GM21381 (cell line): ENCODE measurements at regions not wholly inside any gene's neighbourhood (a gene's known extent, or its start where the extent isn't known, plus 50 kb on each side); places are given as distances from the start of the nearest gene placed in this dataset.
"Not testable (repeated sequence)": the region's sequence is repeated elsewhere in the genome, so short reads cannot be mapped to it uniquely, and the experiment has no call there.

Experiments
- ATAC-seq: cut with Tn5 transposase; IDR thresholded peaks from one replicate; pipeline ENCODE4 v1.9.1; 2021; ENCODE audit warnings: mild to moderate bottlenecking, moderate library complexity; ENCODE audit not compliant: unreplicated experiment

DNA sequence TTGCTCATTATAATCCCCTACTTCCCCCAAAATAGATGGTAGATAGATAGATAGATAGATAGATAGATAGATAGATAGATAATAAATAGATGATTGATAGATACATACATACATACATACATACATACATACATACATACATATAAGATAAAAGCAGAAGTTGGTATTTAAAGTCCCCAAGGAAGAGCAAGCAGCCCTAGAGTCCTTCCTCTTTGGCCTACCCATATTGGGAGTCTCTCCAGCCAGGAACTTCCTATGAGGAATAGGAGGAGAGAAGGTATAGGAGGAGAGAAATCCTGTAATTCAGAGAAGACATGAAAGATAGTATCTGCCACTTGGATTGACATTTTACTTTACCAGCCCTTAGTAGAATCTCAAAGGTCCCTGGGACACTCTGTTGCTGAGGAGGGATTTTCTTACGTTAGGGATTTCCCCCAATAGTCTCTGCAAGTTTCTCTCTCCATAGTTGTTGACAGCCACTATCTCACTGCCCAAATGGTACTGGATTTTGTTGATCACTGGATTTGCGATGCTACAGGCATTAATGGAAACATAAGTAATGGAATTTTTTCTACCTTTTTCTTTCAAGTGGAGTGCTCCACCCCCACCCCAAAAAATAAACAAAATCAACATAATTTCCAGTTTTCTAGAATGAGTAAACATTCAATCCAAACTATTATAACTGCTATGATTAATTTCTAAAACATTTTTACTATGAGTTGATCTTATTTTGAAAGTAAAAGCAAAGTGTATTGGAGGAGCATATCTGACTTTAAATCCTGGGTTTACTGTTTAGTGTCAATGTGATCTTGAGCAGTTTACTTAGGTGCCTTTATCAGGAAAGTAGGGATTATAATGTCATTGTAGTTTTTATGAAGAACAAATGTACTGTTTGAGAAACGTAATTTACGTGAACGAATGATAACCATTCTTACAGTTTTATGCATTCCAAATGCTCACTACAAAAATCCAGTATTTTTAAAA is 93.2 kb upstream of the TNFSF4 start:
- ATAC-seq: no peak

DNA sequence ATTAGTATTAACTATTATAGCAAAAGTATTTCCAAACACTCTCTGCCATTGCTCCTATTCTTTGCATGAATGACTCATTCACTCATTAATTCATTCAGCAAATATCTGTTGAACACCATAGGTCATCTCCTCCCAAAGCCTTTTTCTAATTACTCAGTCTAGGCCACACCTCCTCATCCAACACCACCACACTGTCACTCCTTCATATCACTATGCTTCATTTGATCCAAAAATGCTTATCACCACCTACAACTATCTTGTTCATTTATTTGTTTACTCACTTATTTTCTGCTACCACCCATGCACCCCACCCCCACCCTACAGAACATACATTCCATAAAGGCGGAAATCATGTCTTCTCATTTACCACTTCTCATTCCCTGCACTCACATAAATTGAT is 94.4 kb upstream of the TNFSF4 start:
- no peak for ATAC-seq

DNA sequence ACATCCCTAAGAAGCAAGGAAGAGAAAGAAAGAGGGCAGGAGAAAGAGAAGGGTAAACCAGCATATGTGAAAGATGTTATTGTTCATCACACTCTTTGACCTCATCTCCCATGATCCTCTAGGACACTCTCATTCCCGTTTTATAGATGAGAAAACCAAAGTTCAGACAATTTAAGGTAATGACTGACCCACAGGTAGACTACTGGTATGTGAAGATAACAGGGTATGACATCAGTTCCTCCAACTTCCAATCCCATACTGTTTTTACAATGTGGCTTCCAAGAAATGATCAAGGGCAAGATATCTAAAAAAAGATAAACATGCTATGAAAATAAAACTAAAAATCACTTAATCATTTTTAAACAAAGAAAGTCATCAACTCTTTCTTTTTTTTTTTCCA is 95.2 kb upstream of the TNFSF4 start:
- ATAC-seq: no peak

- ATAC-seq: no peak
Observed at GRCh38 chr1:173302890-173303829, 96.0 kb upstream of the TNFSF4 start.

- ATAC-seq: no peak
Observed at GRCh38 chr1:173303984-173304383, 96.9 kb upstream of the TNFSF4 start.

DNA sequence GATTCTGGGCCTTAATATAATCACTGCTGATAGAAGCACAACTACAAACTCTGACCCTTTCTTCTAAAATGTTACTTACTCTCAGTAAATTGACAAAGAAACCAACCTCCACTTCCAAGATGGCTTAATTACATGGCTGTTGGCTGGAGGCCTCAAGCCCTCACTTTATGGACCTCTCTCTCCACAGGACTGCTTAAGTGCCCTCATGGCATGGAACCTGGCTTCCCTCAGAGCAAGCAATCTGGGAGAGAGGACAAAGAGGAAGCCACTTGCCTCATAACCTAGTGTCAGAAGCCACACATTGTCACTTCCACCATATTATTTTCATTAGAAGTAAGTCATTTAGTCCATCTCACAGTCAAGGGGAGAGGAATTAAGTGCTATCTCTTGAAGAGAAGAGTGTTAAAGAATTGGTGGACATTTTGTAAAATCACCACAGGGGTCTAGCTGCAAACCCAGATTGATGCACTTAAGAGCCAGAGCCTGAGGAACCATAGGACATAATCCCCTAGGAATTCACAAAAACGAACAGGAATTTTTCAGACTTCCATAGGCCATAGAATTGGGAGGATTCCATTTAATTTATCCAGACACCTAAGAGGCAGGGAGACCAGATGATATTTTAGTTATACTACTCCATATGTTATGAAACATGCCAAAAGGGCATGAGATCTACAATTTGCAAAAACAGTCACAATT is 97.5 kb upstream of the TNFSF4 start:
- ATAC-seq: no peak

DNA sequence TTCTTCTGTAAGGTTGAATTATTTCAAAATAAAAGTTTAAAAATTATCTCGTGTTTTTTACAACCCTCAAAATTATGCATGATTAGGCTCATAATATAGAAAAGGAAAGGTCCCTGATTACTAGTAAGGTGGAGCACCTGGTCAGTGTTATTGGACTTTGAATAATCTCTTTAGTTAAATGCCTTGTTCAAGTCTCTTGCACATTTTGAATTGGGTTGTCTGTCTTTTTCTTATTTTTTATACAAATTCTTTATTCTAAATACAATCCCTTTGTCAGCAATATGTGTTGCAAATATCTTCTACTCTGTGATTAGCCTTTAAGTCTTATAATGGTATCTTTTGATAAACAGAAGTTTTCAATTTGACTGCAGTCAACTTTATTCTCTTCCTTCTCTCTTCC is 100.7 kb upstream of the TNFSF4 start:
- no peak for ATAC-seq

- no peak for ATAC-seq
Observed at GRCh38 chr1:173314656-173315055, 107.5 kb upstream of the TNFSF4 start.

GRCh38 chr1:173315296-173315695 is 108.2 kb upstream of the TNFSF4 start:
- no peak for ATAC-seq

- no peak for ATAC-seq
Observed at GRCh38 chr1:173318788-173319187, 111.7 kb upstream of the TNFSF4 start.

DNA sequence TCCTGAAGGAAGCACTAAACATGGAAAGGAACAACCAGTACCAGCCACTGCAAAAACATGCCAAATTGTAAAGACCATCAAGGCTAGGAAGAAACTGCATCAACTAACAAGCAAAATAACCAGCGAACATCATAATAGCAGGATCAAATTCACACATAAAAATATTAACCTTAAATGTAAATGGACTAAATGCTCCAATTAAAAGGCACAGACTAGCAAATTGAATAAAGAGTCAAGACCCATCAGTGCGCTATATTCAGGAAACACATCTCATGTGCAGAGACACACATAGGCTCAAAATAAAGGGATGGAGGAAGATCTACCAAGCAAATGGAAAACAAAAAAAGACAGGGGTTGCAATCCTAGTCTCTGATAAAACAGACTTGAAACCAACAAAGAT is 117.2 kb upstream of the TNFSF4 start:
- not testable (repeated sequence) for ATAC-seq

- not testable (repeated sequence) for ATAC-seq
Observed at GRCh38 chr1:173327987-173328386, 120.9 kb upstream of the TNFSF4 start.

GRCh38 chr1:173328961-173329360 is 121.8 kb upstream of the TNFSF4 start:
- no peak for ATAC-seq

DNA sequence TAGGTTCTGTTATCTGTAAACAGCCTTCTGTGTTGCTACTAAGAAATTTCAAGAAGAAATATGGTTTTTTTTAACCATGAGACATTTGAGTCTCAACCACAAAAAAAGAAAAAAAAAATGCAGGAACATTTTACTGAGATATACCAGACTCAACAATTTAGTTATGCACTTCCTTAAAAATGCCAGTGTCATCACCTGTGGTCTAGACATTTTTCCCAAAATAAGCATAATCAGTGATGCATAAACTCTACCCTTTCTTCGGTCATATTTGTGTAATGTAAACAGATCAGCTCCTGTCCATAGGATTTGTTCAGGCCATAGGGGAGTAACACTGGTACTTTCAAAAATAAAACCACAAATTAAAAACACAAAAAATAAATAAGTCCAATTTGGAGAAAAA is 122.6 kb upstream of the TNFSF4 start:
- no peak for ATAC-seq

DNA sequence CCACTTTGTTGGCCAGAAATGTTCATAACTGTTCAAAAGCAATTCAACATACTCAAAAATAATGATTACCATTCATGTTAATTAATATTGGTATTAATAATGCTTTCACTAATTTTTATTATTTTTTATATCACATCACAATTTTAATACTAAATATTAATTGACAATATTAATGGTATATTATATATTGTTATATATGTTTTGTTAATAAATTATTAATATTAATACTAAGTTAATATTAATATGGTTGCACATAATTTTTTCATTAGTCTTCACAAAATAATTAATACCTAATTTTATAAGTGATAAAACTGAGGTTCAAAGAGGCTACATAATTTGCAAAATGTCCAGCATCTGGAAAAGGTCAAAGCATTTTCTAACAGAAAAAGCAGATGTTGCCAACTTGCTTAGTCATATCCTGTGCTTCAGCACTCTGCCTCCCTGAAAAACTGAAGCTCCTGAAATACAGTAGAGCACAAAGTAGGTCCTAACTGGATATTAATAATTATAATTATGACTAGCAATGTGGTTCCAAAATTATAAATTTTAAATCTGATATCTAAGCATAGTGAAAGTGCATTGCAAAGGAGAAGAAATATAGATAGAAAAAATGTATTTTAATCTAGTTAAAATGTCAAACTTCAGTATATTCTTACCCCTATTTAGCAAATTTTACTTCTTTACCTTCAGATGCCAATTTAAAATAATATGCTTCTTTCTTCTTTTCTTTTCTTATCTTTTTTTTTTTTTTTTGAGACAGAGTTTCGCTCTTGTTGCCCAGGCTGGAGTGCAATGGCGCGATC is 123.2 kb upstream of the TNFSF4 start:
- ATAC-seq: no peak

DNA sequence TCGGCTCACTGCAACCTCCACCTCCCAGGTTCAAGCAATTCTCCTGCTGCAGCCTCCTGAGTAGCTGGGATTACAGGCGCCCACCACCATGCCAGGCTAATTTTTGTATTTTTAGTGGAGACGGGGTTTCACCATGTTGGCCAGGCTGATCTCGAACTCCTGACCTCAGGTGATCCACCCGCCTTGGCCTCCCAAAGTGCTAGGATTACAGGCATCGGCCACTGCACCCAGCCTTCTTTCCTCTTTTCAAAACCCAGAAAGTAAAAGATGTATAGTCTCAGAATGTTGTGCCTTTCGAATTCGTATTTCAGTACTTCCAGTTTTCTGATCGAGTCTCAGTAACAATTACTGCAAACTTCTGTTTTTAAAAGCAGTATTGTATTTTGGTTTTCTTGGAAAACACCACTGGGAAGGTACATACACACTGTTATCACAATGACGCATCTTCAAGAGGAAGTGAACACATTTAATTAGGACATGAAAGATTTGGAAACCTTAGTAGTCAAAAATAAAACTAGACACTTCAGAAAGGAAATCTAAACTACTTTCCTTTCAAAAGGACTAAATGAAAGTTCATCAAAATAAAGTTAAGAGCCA is 123.9 kb upstream of the TNFSF4 start:
- ATAC-seq: not testable (repeated sequence)

DNA sequence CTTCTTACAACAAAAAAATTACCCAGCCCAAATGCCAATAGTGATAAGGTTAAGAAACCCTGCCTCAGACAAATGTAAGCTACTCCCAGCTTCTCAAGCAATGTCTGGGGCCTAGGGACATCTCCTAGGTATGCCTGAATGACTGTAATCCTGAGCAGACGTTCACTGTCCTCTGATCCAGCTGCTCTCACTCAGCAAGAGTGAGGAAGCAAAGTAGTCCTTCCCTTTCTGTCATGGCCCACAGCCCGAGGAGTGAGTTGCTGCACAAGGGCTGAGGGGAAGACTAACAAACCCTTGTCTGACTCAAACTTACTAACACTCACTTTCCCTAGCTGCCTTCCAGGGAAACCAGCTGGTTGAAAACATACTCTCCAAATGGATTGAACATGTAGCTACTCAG is 124.9 kb upstream of the TNFSF4 start:
- no peak for ATAC-seq

- peak; percentile 77 for ATAC-seq
Observed at GRCh38 chr1:173333581-173333980, 126.5 kb upstream of the TNFSF4 start.

GRCh38 chr1:173337126-173337525 is 130.0 kb upstream of the TNFSF4 start:
- ATAC-seq: no peak

DNA sequence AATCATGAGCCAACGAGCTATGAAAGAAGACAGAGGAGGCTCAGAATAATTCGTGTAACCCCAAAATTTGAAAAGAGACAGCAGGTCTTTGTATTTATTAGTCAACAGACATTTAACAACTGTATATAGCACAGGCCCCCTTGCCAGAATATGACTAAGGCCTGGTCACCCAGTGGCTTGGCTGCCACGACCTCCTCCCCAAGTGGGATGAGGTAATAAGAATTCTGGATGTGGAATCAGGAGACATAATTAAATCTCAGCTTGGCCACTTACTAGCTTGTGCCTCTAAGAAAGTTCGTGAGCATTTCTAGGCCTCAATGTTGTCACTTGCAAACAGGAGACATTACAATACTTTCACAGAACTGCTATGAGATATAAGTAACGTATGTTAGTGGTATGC is 134.2 kb upstream of the TNFSF4 start:
- ATAC-seq: no peak
